ENCODE measurements at regions not wholly inside any gene's neighbourhood (a gene's known extent, or its start where the extent isn't known, plus 50 kb on each side); places are given as distances from the start of the nearest gene placed in this dataset.

- TF ChIP-seq CTCF (IDR thresholded peaks at IDR 0.05) (no peak), POLR2A (IDR thresholded peaks at IDR 0.05) (no peak)
Measured at GRCh38 chr3:135326851-135327250, 531.8 kb downstream of the EPHB1 start.
